Fibroblast of the aortic adventitia (primary cell): ENCODE measurements at regions not wholly inside any gene's neighbourhood (a gene's known extent, or its start where the extent isn't known, plus 50 kb on each side); places are given as distances from the start of the nearest gene placed in this dataset.

Source experiments
- DNase-seq: peaks from one replicate; pipeline ENCODE4 v3.0.0-alpha.2; 2010; ENCODE audit warnings: low read depth
- H3K4me3 ChIP-seq: 2 replicates; pipeline ENCODE4 v1.5.1; 2011; ENCODE audit warnings: low read depth, mild to moderate bottlenecking, control low read depth, low read length, moderate library complexity
- CTCF ChIP-seq: IDR thresholded peaks from 2 replicates; pipeline ENCODE4 v1.5.1; 2011; ENCODE audit warnings: mild to moderate bottlenecking, low read length, control low read depth, inconsistent platforms; ENCODE audit not compliant: insufficient read depth

GRCh38 chr18:4638680-4639079 is 183.6 kb upstream of the DLGAP1 start:
- no peak for DNase-seq
- H3K4me3 ChIP-seq: no peak overlapping the region
- TF ChIP-seq CTCF: no peak

- no peak for TF ChIP-seq CTCF
- no peak for DNase-seq
- H3K4me3 ChIP-seq: no peak overlapping the region
Measured at GRCh38 chr18:4637876-4638275, 182.8 kb upstream of the DLGAP1 start.

DNA sequence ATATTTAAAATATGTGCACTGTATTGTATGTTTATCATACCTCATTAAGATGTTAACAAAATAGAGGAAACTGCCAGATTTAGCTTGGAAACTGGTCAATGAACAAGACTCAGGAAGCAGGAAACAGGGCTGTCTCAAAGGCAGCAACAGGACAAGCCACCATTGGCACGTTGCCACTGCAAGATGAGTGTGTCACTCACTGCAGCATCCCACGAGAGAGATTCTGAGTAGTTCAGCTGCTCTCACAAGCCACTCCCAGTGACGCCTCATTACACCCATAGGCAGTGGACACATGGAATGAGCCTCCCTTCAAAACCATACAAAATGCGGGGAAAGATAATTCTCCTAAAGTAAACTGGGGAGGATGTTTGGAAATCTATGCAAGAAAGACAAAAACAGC is 181.9 kb upstream of the DLGAP1 start:
- TF ChIP-seq CTCF: no peak
- DNase-seq: no peak

DNA sequence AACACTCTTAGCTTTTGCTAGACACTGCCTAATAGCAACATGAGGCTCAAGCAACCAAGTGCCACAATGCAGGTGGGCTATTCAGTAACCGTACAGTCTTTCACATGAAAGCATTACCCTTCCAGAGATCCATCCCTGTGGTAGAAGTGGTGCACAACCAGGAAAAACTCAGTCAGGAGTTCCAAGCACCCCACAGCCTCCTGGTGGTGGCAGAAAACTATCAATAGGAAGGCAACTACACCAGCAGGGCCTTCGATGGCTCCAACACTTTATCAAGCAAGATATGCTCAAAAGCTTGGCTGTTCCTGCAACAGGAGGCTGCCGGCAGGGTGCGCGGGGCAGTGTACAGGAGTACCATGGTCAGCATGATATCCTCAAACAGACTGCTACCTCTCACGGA is 176.1 kb upstream of the DLGAP1 start:
- TF ChIP-seq CTCF: no peak
- no peak overlapping the region for H3K4me3 ChIP-seq
- no peak for DNase-seq

More for the DNA sequence above, 181.9 kb upstream of the DLGAP1 start:
- no peak overlapping the region for H3K4me3 ChIP-seq

DNA sequence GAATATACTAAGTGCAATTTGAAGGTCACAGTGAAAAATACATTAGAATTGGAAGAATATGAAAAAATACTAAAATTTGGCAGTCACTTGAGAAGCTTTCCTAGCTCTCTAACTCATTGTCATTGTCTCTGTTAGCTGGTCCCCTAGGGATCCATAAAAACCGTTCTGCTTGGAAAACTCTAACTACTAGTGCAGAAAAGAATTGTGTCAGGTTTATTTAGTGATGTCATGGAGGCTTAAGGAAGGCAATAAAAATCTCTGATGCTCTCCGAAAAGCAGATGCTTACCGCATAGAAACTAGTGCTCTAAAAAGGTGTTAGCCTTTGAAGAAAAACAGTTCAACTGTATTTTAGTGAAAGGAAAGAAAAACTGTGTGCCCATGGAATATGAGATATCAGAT is 150.1 kb upstream of the DLGAP1 start:
- no peak overlapping the region for H3K4me3 ChIP-seq
- TF ChIP-seq CTCF: no peak
- no peak for DNase-seq

DNA sequence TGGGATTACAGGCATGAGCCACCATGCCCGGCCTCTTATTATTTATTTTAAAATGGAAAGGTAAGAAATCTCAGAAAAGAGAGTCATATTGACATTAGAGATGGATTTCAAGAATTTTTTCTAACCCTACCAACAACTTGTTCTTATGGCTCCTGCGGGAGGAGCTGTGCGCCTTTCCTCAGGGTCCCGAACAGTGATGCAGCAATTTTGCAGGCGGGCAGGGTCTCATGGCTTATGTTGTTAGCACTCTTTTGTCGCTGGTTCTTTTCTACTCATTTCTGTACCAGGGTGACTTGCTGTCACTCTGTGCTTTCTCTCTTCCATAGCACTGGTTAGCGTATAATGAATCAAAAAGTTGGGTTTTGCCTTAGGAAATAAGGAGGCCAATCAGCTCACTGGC is 148.8 kb upstream of the DLGAP1 start:
- no peak for DNase-seq
- H3K4me3 ChIP-seq: no peak overlapping the region
- no peak for TF ChIP-seq CTCF

- DNase-seq: no peak
- no peak for TF ChIP-seq CTCF
- no peak overlapping the region for H3K4me3 ChIP-seq
Measured at GRCh38 chr18:4599312-4599711, 144.2 kb upstream of the DLGAP1 start.
